ENCODE measurements at regions not wholly inside any gene's neighbourhood (a gene's known extent, or its start where the extent isn't known, plus 50 kb on each side); places are given as distances from the start of the nearest gene placed in this dataset.

- TF ChIP-seq POLR2AphosphoS5 (IDR thresholded peaks at IDR 0.05; ENCODE audit: low read depth) (no peak), CTCF (IDR thresholded peaks at IDR 0.05; ENCODE audit: insufficient read depth, low read length) (no peak), REST (IDR thresholded peaks at IDR 0.05; ENCODE audit: insufficient replicate concordance, low read depth) (no peak), SPI1 (IDR thresholded peaks at IDR 0.05; ENCODE audit: borderline replicate concordance, low read depth) (no peak)
Measured at GRCh38 chr5:145230781-145231180, 604.4 kb downstream of the PRELID2 start.
